HG03159 (cell line): ENCODE measurements at regions not wholly inside any gene's neighbourhood (a gene's known extent, or its start where the extent isn't known, plus 50 kb on each side); places are given as distances from the start of the nearest gene placed in this dataset.

Experiments
- ATAC-seq: cut with Tn5 transposase; IDR thresholded peaks from one replicate; pipeline ENCODE4 v1.9.1; 2021; ENCODE audit warnings: mild to moderate bottlenecking, moderate library complexity; ENCODE audit not compliant: unreplicated experiment

DNA sequence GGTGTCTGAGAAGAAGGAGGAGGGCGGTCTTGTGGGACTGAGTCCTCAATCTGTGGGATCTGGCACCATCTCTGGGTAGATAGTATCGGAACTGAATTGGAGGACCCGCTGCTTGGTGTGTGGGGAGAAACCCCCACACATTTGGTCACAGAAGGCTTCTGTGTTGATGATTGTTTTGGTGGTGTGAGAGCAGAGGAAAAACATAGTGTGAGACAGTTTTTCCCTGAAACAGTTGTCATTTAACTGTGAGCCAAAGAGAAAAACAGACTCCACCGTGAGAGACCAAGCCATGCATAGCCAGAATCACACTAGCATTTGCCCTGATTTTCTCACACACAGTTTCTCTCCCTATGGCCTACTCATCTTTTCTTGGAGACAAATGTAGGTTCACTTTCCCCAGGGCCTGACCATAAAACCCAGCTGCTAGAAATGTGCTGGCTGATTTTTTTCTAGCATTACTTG lies 91.4 kb upstream of the FLRT2 start:
- ATAC-seq: no peak

DNA sequence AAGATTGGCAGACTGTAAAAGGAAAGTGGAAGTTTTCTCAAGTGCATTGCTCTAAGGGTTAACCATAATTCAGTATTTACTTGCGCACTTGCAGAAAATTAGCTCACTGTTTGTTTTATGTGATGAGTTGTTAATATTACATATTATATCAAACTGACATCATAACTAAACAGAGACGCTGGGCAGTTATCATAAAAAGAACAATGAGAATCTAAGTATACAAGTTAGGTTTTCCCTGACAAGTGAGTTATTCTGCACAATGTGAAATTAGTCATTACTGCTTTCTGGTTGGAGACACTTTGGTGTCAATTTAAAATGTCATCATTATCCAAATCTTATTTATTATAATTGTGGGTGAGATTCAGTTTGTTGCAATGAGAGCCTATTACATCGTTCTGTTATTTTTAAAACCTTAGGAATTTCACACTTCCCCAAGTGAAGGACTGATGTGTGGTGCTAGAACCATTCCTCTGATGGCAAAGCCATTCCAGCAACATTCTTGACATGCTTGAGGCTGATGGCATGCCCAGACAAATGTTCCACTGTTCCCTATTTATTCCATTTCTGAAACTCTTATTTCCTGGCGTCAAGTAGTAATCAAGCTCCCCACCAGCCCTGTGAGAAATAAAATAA lies 90.1 kb upstream of the FLRT2 start:
- ATAC-seq: no peak

DNA sequence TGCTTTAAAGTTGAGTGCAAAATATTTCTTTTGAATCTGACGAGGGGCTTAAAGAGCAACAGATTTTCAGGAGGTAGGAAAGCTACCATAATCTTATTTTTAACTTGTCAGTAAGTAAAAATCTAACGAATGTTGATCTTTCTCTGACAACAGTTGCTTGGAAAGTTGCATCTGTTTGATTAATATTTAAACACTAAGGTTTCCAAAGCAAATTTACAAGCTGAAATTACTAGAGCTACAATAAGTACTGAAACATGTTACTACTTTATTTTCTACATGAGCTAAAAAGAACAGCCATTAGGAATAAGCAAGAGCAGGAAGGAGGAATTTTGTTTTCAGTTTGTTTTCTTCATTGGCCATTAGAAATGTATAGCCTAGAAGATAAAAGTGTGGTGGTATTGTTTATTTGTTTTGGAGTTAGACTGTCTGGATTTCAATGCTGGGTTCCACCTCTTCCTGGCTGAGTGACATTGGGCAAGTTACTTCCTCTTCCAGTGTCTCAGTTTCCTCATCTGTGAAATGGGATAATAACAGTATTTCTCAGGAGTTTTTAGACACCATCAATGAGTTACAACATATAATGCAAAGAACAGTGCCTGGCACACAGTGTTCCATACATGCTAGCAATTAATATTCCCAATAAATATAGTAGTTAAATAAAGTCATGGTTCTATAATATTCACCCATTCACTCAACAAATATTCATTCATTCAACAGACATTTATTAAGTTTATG lies 87.9 kb upstream of the FLRT2 start:
- no peak for ATAC-seq

- ATAC-seq: no peak
Measured at GRCh38 chr14:85442996-85443395, 86.9 kb upstream of the FLRT2 start.

- no peak for ATAC-seq
Measured at GRCh38 chr14:85444635-85445034, 85.3 kb upstream of the FLRT2 start.

DNA sequence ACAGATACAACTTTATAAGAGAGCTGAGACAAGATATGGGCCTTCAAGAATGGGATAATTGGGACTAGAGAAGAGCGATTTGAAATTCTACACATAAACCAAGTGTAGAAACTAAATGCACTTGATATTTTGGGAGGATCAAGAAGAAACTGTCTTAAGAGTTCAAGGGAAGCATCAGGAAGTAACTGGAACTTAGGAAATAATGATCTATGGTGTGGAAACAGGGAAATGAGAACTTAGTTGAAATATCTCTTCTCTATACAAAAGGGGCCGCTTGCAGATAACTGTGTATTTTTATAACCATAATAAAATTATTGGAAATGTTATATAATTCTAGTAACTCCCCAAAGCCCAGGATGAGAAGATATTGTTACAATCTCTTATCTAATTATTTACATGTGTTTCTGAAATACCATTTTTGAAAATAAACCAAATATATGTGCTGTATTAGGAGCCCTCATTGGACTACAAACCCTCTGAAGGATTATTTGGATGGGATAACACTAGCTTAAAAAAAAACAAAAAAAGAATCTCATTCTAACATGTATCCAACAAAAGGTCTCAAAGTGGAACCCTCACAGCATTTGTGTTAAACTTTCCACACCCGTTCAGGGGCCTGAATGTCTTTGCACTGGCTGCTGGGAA lies 84.7 kb upstream of the FLRT2 start:
- no peak for ATAC-seq

DNA sequence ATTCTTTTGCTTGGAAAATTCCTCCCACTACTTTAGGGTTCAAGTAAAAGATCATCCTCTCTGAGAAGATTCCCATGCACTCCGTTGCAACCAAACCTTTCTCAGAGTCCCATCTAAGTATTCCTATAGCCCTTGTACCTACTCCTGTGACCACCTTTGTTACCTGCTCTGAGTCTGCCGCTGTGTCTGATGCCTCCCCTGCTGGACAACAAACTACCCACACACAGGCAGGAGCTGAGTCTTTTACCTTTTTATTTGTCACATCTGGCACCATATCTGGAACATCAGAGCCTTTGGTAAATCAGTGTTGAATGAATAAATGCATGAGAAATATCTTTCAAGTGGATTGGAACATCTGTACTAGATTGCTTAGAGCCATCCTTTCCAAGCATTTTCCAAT lies 82.1 kb upstream of the FLRT2 start:
- ATAC-seq: no peak

DNA sequence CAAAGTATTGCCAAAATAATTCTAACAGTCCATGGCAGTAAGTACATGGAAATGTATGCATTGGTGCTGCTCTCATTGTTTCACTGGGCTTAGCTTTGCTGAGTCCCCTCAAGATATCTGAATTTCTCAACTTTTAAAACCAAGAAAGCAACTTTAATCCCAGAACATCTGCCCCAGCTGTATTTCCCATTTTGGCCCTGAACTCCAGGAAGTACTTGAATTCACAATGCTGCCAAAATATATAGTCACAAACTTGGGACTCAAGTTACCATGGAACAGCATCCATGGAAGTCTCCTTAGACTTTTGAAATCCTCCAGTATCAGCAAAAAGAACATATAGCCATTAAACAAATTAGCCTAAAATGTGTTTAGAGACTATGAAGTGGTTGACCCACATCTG lies 78.5 kb upstream of the FLRT2 start:
- ATAC-seq: no peak

- ATAC-seq: no peak
Measured at GRCh38 chr14:85453401-85454225, 76.3 kb upstream of the FLRT2 start.

GRCh38 chr14:85454226-85454813 lies 75.6 kb upstream of the FLRT2 start:
- ATAC-seq: no peak

GRCh38 chr14:85459361-85460000 lies 70.5 kb upstream of the FLRT2 start:
- no peak for ATAC-seq

- no peak for ATAC-seq
Measured at GRCh38 chr14:85461432-85462133, 68.4 kb upstream of the FLRT2 start.

DNA sequence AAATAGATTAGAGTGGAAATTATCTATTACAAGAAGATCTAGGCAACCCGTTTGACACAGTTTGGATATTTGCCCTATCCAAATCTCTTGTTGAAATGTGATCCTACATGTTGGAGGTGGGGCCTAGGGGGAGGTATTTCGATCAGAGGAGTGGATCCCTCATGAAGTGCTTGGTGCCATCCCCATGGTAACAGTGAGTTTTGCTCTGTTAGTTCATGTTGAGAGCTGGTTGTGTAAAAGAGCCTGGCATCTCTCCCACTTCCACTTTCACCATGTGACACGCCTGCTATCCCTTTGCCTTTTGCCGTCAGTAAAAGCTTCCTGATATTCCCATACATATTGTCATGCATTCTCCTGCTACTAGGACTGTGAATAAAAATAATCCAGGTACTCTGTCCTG lies 66.4 kb upstream of the FLRT2 start:
- ATAC-seq: no peak

GRCh38 chr14:85464135-85464895 lies 65.6 kb upstream of the FLRT2 start:
- ATAC-seq: no peak

DNA sequence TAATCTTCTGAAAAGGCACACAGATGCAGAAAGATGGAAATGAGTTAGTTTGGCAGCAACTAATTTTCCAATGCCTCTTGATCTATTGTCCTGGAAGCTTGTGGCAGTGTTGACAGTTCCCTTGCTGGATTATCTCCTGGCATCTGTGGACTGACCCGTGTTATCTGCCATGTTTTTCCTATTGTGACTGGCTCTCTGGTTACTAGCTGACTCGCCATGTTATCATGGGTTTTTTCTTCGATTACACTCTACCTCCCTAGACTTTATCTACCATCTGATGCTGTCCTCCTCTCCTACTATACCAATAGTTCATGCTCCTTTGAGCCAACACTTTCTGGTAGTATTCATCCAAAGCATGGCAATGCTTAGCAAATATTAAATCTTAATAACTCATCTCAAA lies 63.3 kb upstream of the FLRT2 start:
- ATAC-seq: no peak

DNA sequence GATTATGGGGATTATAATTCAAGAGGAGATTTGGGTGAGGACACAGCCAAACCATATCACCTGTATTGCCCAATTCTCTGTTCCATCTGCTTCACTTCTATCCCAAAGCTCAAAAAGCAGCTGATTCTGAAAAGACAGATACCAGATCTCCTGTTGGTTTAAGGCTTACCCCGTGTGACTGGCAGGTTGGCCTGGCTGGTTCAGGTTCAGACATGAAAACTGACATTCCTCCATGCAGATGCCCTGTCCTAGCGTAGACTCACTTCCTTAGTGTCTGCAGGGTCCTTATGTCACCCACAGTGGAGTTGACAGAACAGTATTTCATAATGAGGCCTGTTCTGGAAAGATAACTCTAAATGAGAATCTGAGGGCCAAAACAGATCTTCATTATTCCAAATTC lies 61.1 kb upstream of the FLRT2 start:
- no peak for ATAC-seq

GRCh38 chr14:85471156-85471555 lies 58.8 kb upstream of the FLRT2 start:
- ATAC-seq: no peak

DNA sequence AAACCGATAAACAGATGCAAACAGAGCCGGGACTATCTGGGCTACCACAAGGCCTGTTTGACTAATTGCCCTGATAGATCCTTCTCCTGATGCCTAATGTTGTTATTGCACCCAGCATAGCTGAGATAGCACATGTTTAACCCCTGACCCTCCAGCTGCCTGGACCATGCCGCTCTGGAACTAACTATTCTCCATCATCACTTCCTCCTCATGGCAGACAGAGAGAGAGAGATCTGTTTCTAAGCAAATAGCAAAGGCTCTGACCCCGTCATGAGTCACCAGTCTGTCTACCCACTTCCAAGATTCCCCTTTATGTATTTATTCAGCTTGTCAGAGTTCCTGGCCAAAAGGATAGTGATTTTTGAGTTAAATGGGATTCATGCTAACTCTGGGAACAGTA lies 58.2 kb upstream of the FLRT2 start:
- ATAC-seq: no peak

DNA sequence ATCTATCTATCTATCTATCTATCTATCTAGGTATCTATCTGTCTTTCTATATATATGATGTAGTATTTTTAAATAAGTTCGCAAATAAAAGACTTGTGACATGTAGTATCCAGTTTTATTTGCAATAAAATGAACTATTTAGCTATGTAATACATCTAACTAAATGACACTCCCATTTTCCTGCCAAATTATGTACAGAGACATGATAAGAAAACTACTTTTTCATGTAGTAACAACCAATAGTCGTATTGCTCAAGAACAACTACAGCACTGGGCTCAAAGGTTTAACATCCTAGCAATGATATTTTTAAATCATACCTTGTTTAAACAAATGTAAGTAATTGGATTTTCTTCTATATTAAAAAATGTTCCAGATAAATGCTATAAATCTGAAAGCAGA lies 55.5 kb upstream of the FLRT2 start:
- no peak for ATAC-seq
